H1 (cell line): ENCODE measurements at regions not wholly inside any gene's neighbourhood (a gene's known extent, or its start where the extent isn't known, plus 50 kb on each side); places are given as distances from the start of the nearest gene placed in this dataset.

Experiments
- GABPA ChIP-seq: IDR thresholded peaks from 2 replicates; pipeline ENCODE4 v1.6.1; 2011; ENCODE audit warnings: mild to moderate bottlenecking, low read length, moderate library complexity, borderline replicate concordance; ENCODE audit not compliant: insufficient read depth
- KDM5A ChIP-seq: fragments of 200-600 bp; IDR thresholded peaks from 2 replicates; pipeline ENCODE4 v1.7.1; 2012; ENCODE audit warnings: mild to moderate bottlenecking, low read length, inconsistent platforms, mixed read lengths
- MAX ChIP-seq: IDR thresholded peaks from 2 replicates; pipeline ENCODE4 v1.6.1; 2012; ENCODE audit warnings: inconsistent platforms
- NANOG ChIP-seq: IDR thresholded peaks from 2 replicates; pipeline ENCODE4 v1.6.1; 2011; ENCODE audit warnings: low read length, low read depth, mild to moderate bottlenecking, inconsistent platforms; ENCODE audit not compliant: insufficient read depth, poor library complexity, severe bottlenecking
- RAD21 ChIP-seq, 2 experiments: IDR thresholded peaks in 1 of 2; conservative IDR thresholded peaks in 1 of 2; 2 replicates each; pipeline ENCODE4 v1.6.1; 2011; ENCODE audit warnings: low read depth in 2 of 2, low read length in 2 of 2, improper control_type of control experiment in 1 of 2, inconsistent platforms in 1 of 2, mild to moderate bottlenecking in 1 of 2, moderate library complexity in 1 of 2
- SIN3A ChIP-seq, 2 experiments: IDR thresholded peaks in 1 of 2; conservative IDR thresholded peaks in 1 of 2; 2 replicates each; pipeline ENCODE4 v1.6.1; 2011 to 2012; ENCODE audit warnings: low read length in 2 of 2, improper control_type of control experiment in 1 of 2, low read depth in 1 of 2, mild to moderate bottlenecking in 1 of 2
- SIRT6 ChIP-seq: IDR thresholded peaks from one replicate; pipeline ENCODE4 v1.7.1; 2012; ENCODE audit warnings: low read length, inconsistent platforms

GRCh38 chrX:39194673-39195072, 393.4 kb downstream of the MID1IP1 start (continued):
- no peak for TF ChIP-seq RAD21 (IDR thresholded peaks at IDR 0.05 in 1 of 2, conservative IDR thresholded peaks at IDR 0.05 in 1 of 2; ENCODE audit: low read depth in 2 of 2, low read length in 2 of 2)
- no peak for TF ChIP-seq MAX
- no peak for TF ChIP-seq GABPA
- TF ChIP-seq SIRT6, result no peak
- TF ChIP-seq NANOG, result no peak
- TF ChIP-seq SIN3A (conservative IDR thresholded peaks at IDR 0.05 in 1 of 2, IDR thresholded peaks at IDR 0.05 in 1 of 2; ENCODE audit: low read depth in 1 of 2, low read length in 2 of 2), result no peak
- TF ChIP-seq KDM5A, result no peak
